Lower leg skin (tissue), 4 donors: ENCODE measurements at regions not wholly inside any gene's neighbourhood (a gene's known extent, or its start where the extent isn't known, plus 50 kb on each side); places are given as distances from the start of the nearest gene placed in this dataset.
"Not testable (repeated sequence)": the region's sequence is repeated elsewhere in the genome, so short reads cannot be mapped to it uniquely, and the experiment has no call there.

Experiments used
- DNase-seq, 2 donors: peaks; one replicate each; pipeline ENCODE4 v3.0.0-alpha.2; 2019; ENCODE audit warnings: low spot score in 2 of 2
- H3K4me3 ChIP-seq: fragments of 200-600 bp; sonication (generic); 2 replicates; pipeline ENCODE4 v1.5.1; 2017; ENCODE audit warnings: mild to moderate bottlenecking, low read depth; ENCODE audit not compliant: poor library complexity, severe bottlenecking
- CTCF ChIP-seq, 3 donors: fragments of 450-650 bp; IDR thresholded peaks; one replicate each; pipeline ENCODE4 v1.5.1; 2016; ENCODE audit warnings: antibody characterized with exemption in 3 of 3, mild to moderate bottlenecking in 3 of 3, moderate library complexity in 2 of 3
- POLR2A ChIP-seq, 2 donors: fragments of 450-650 bp; IDR thresholded peaks; one replicate each; pipeline ENCODE4 v1.6.1; 2016 to 2017; ENCODE audit warnings: antibody characterized with exemption in 2 of 2, mild to moderate bottlenecking in 1 of 2, moderate library complexity in 1 of 2
- WGBS, 2 donors: methylation state at CpG; one replicate each; pipeline ENCODE4 v1.1.5; 2018; 5-methylcytosine and 5-hydroxymethylcytosine counted together
- intact Hi-C: fragments of 100-400 bp; cut with DNase I; formaldehyde crosslinking; loops from one replicate; pipeline ENCODE4 v1.15.0; 2023; ENCODE audit warnings: low total_unique reads

- intact Hi-C loops: no loop called here
- TF ChIP-seq POLR2A (IDR thresholded peaks at IDR 0.05) (no peak), CTCF (IDR thresholded peaks at IDR 0.05) (no peak)
- WGBS, 2 donors: 73 to 74% methylated on average over 10 of the region's 10 CpGs
- no peak overlapping the region for H3K4me3 ChIP-seq
- DNase-seq: no peak
Observed at GRCh38 chr11:116373104-116373944, 399.5 kb downstream of the BUD13 start.

GRCh38 chr11:116371146-116371545 lies 401.6 kb downstream of the BUD13 start:
- WGBS, 2 donors: 17 to 27% methylated on average over 3 of the region's 3 CpGs
- no peak for DNase-seq
- no peak overlapping the region for H3K4me3 ChIP-seq
- TF ChIP-seq CTCF (IDR thresholded peaks at IDR 0.05) (no peak), POLR2A (IDR thresholded peaks at IDR 0.05) (no peak)
- intact Hi-C loops: no loop called here

- DNase-seq: no peak
- WGBS, 2 donors: 64 to 72% methylated on average over 5 of the region's 5 CpGs
- TF ChIP-seq POLR2A (IDR thresholded peaks at IDR 0.05) (no peak), CTCF (IDR thresholded peaks at IDR 0.05) (no peak)
- H3K4me3 ChIP-seq: no peak overlapping the region
- intact Hi-C loops: no loop called here
Observed at GRCh38 chr11:116368784-116369183, 404.0 kb downstream of the BUD13 start.

- intact Hi-C loops: no loop called here
- WGBS, 2 donors: 54 to 55% methylated on average over 4 of the region's 4 CpGs
- H3K4me3 ChIP-seq: no peak overlapping the region
- no peak for TF ChIP-seq POLR2A (IDR thresholded peaks at IDR 0.05)
- TF ChIP-seq CTCF (IDR thresholded peaks at IDR 0.05): no peak
- DNase-seq: no peak
Observed at GRCh38 chr11:116366980-116367645, 405.7 kb downstream of the BUD13 start.

- H3K4me3 ChIP-seq: no peak overlapping the region
- WGBS, 2 donors: 36 to 78% methylated on average over 1 of the region's 1 CpG
- DNase-seq: no peak
- no peak for TF ChIP-seq POLR2A (IDR thresholded peaks at IDR 0.05)
- TF ChIP-seq CTCF (IDR thresholded peaks at IDR 0.05): no peak
- intact Hi-C loops: no loop called here
Observed at GRCh38 chr11:116366451-116366850, 406.3 kb downstream of the BUD13 start.

- intact Hi-C loops, DNase-seq, H3K4me3 ChIP-seq: not testable (repeated sequence)
- 89 to 95% methylated on average over 4 of the region's 4 CpGs for WGBS, 2 donors
Observed at GRCh38 chr11:116364925-116365324, 407.9 kb downstream of the BUD13 start.
